Gastroesophageal sphincter (tissue), 3 donors: ENCODE measurements at regions not wholly inside any gene's neighbourhood (a gene's known extent, or its start where the extent isn't known, plus 50 kb on each side); places are given as distances from the start of the nearest gene placed in this dataset.

Source experiments
- CTCF ChIP-seq, 4 experiments: fragments of 200-600 bp in 2 of 4; fragments of 450-650 bp in 2 of 4; sonication (generic) in 1 of 4; IDR thresholded peaks; one replicate each; pipeline ENCODE4 v1.5.1; 2017 to 2019; ENCODE audit warnings: antibody characterized with exemption in 4 of 4, mild to moderate bottlenecking in 2 of 4, moderate library complexity in 2 of 4
- EP300 ChIP-seq: sonication (generic); formaldehyde crosslinking; IDR thresholded peaks from one replicate; pipeline ENCODE4 v1.6.1; 2017; ENCODE audit warnings: antibody characterized with exemption, mild to moderate bottlenecking
- POLR2A ChIP-seq, 2 donors: fragments of 450-650 bp; IDR thresholded peaks; one replicate each; pipeline ENCODE4 v1.6.1; 2017; ENCODE audit warnings: antibody characterized with exemption in 2 of 2, mild to moderate bottlenecking in 2 of 2, moderate library complexity in 1 of 2
- POLR2AphosphoS5 ChIP-seq: sonication (generic); formaldehyde crosslinking; IDR thresholded peaks from one replicate; pipeline ENCODE4 v1.6.1; 2017; ENCODE audit warnings: antibody characterized with exemption

- no peak for TF ChIP-seq POLR2A (IDR thresholded peaks at IDR 0.05)
- TF ChIP-seq CTCF (IDR thresholded peaks at IDR 0.05): no peak
- no peak for TF ChIP-seq POLR2AphosphoS5
- TF ChIP-seq EP300: no peak
Measured at GRCh38 chr6:110040716-110041115, 62.6 kb downstream of the GPR6 start.
